Endothelial cell of umbilical vein (primary cell): ENCODE measurements at regions not wholly inside any gene's neighbourhood (a gene's known extent, or its start where the extent isn't known, plus 50 kb on each side); places are given as distances from the start of the nearest gene placed in this dataset.

Source experiments
- BruUV-seq: library from RNA; stranded (reverse); fragments of 400-500 nt; replicated peaks from 2 replicates; lab custom pipeline; 2021; lab: Mats Ljungman, UMichigan
- CTCF ChIA-PET: fragments of 300-600, 350-600 bp; sonication (Branson Sonifier 250); formaldehyde crosslinking; loops from one replicate; lab custom pipeline; 2021; ENCODE audit warnings: antibody characterized with exemption, inconsistent platforms; lab: Charles Lee
- POLR2A ChIA-PET: fragments of 300-600, 350-600 bp; sonication (Branson Sonifier 250); formaldehyde crosslinking; loops from one replicate; lab custom pipeline; 2021; ENCODE audit warnings: antibody characterized with exemption, inconsistent platforms; lab: Charles Lee
- DNase-seq: peaks from one replicate; pipeline ENCODE4 v3.0.0-alpha.2; 2011; ENCODE audit warnings: low read depth, low spot score
- FAIRE-seq: peaks from 2 replicates; lab custom pipeline; 2011; peaks lifted over from hg19 to GRCh38; lab: Jason Lieb, UNC
- H2AFZ ChIP-seq: 2 replicates; pipeline ENCODE4 v1.6.0; 2012; ENCODE audit warnings: low read depth, low read length, control low read depth, inconsistent platforms
- H3K27ac ChIP-seq: 2 replicates; pipeline ENCODE4 v1.5.1; 2011; ENCODE audit warnings: low read depth, mild to moderate bottlenecking, control low read depth, low read length, moderate library complexity; ENCODE audit not compliant: insufficient read depth
- H3K27me3 ChIP-seq, 2 experiments: 2 replicates each; pipeline versions ENCODE4 v1.6.0 to v1.6.1; 2011; ENCODE audit warnings: low read length in 2 of 2, mixed read lengths in 1 of 2; ENCODE audit not compliant: control insufficient read depth in 2 of 2, insufficient read depth in 2 of 2
- H3K36me3 ChIP-seq, 2 experiments: 2 replicates in 1 of 2; 3 replicates in 1 of 2; pipeline ENCODE4 v1.5.1; 2011; ENCODE audit warnings: low read length in 2 of 2, mild to moderate bottlenecking in 1 of 2, moderate library complexity in 1 of 2; ENCODE audit not compliant: control insufficient read depth in 2 of 2, insufficient read depth in 2 of 2; ENCODE audit errors: extremely low read depth in 1 of 2
- H3K4me1 ChIP-seq: 3 replicates; pipeline ENCODE4 v1.5.1; 2011; ENCODE audit warnings: mild to moderate bottlenecking, low read length; ENCODE audit not compliant: control insufficient read depth, insufficient read depth; ENCODE audit errors: extremely low read depth
- H3K4me2 ChIP-seq: 2 replicates; pipeline ENCODE4 v1.6.1; 2011; ENCODE audit warnings: low read length, control low read depth, mixed read lengths; ENCODE audit not compliant: insufficient read depth
- H3K4me3 ChIP-seq, 3 experiments: fragments of 200-600 bp in 1 of 3; sonication (generic), shearing (Covaris generic) in 1 of 3; replicated peaks in 1 of 3; 2 replicates each; pipeline ENCODE4 v1.5.1; 2011 to 2016; ENCODE audit warnings: control low read depth in 3 of 3, low read length in 3 of 3, mild to moderate bottlenecking in 2 of 3, inconsistent platforms in 1 of 3, low read depth in 1 of 3, moderate library complexity in 1 of 3; ENCODE audit not compliant: insufficient read depth in 1 of 3
- H3K79me2 ChIP-seq: 2 replicates; pipeline ENCODE4 v1.6.0; 2012; ENCODE audit warnings: low read length, inconsistent platforms; ENCODE audit not compliant: control insufficient read depth, insufficient read depth
- H3K9ac ChIP-seq: replicated peaks from 2 replicates; pipeline ENCODE3; 2011; ENCODE audit warnings: low read length, control low read depth; ENCODE audit not compliant: insufficient read depth; ENCODE audit errors: extremely low read depth
- H3K9me1 ChIP-seq: replicated peaks from 3 replicates; pipeline ENCODE4 v1.6.0; 2011; ENCODE audit warnings: mild to moderate bottlenecking, low read length; ENCODE audit not compliant: control insufficient read depth, insufficient read depth; ENCODE audit errors: extremely low read depth
- H3K9me3 ChIP-seq: replicated peaks from 2 replicates; pipeline ENCODE4 v1.5.1; 2012; ENCODE audit warnings: low read length, inconsistent platforms; ENCODE audit not compliant: control insufficient read depth, insufficient read depth
- H4K20me1 ChIP-seq: replicated peaks from 2 replicates; pipeline ENCODE3; 2011; ENCODE audit warnings: mild to moderate bottlenecking, low read length; ENCODE audit not compliant: control insufficient read depth, insufficient read depth; ENCODE audit errors: extremely low read depth
- EZH2 ChIP-seq: IDR thresholded peaks from 2 replicates; pipeline ENCODE4 v1.6.1; 2012; ENCODE audit warnings: borderline replicate concordance, low read depth, mild to moderate bottlenecking, moderate library complexity, low read length, inconsistent platforms; ENCODE audit not compliant: severe bottlenecking
- FOS ChIP-seq: IDR thresholded peaks from 2 replicates; pipeline ENCODE4 v1.6.1; 2011; ENCODE audit warnings: mild to moderate bottlenecking, low read length, moderate library complexity, borderline replicate concordance; ENCODE audit not compliant: insufficient read depth
- GATA2 ChIP-seq: IDR thresholded peaks from 2 replicates; pipeline ENCODE4 v1.7.0; 2011; ENCODE audit warnings: low read depth, mild to moderate bottlenecking, moderate library complexity, mixed read lengths, low read length; ENCODE audit not compliant: insufficient read length, insufficient read depth
- JUN ChIP-seq: IDR thresholded peaks from 2 replicates; pipeline ENCODE4 v1.6.1; 2011; ENCODE audit warnings: borderline replicate concordance, low read depth; ENCODE audit not compliant: insufficient read length, insufficient read depth
- MYC ChIP-seq: IDR thresholded peaks from one replicate; pipeline ENCODE4 v1.6.1; 2011; ENCODE audit warnings: mild to moderate bottlenecking, low read depth, low read length
- POLR2A ChIP-seq: IDR thresholded peaks from 2 replicates; pipeline ENCODE4 v1.6.1; 2012; ENCODE audit warnings: low read depth, mild to moderate bottlenecking, control low read depth, low read length
- POLR2AphosphoS5 ChIP-seq: IDR thresholded peaks from 2 replicates; pipeline ENCODE4 v1.6.1; 2012; ENCODE audit warnings: low read depth, mild to moderate bottlenecking, control low read depth, low read length, moderate library complexity; ENCODE audit not compliant: insufficient read depth
- dilution Hi-C: fragments of 300-500 bp; cut with MboI; formaldehyde crosslinking; loops from one replicate; pipeline ENCODE4 v1.15.0; 2019; ENCODE audit warnings: low sequenced_read_pairs; ENCODE audit not compliant: extremely low pct_ligation_motif_present
- intact Hi-C: fragments of 100-400 bp; cut with micrococcal nuclease; formaldehyde crosslinking; loops from one replicate; pipeline ENCODE4 v1.10.0; 2022
- TF ChIP-seq, protein P1 (sequence below): IDR thresholded peaks from 2 replicates; pipeline ENCODE4 v1.6.1; 2011; ENCODE audit not compliant: insufficient read depth, insufficient read length
- TF ChIP-seq, protein P2 (sequence below), 2 donors: IDR thresholded peaks; 1 replicate in 1 of 2; 2 replicates in 1 of 2; pipeline ENCODE4 v1.5.1; 2011; ENCODE audit warnings: low read length in 2 of 2, mild to moderate bottlenecking in 2 of 2, moderate library complexity in 2 of 2, control low read depth in 1 of 2, inconsistent platforms in 1 of 2, low read depth in 1 of 2; ENCODE audit not compliant: insufficient read depth in 1 of 2; ENCODE audit errors: extremely low read depth in 1 of 2

GRCh38 chr20:48568520-48568919, 259.3 kb downstream of the PREX1 start:
- intact Hi-C loops = no loop called here
- Histone ChIP-seq H3K9me3 (no peaks in the 10 kb centered on the region), H4K20me1 (no peaks in the 10 kb centered on the region), H3K36me3 (no peaks in the 10 kb centered on the region), H3K9ac (no peak overlapping the region), H3K4me3 (no peak overlapping the region), H3K9me1 (no peaks in the 10 kb centered on the region), H3K4me2 (no peak overlapping the region), H3K27me3 (no peaks in the 10 kb centered on the region), H3K27ac (no peak overlapping the region), H3K79me2 (no peaks in the 10 kb centered on the region), H3K4me1 (no peaks in the 10 kb centered on the region), H2AFZ (no peak overlapping the region)
- ChIA-PET CTCF (no interaction called here), POLR2A (no interaction called here)
- FAIRE-seq (no peak), DNase-seq (no peak)
- no TSS peak for BruUV-seq
- TF ChIP-seq FOS = no peak
- no peak for TF ChIP-seq GATA2
- TF ChIP-seq, protein P1, sequence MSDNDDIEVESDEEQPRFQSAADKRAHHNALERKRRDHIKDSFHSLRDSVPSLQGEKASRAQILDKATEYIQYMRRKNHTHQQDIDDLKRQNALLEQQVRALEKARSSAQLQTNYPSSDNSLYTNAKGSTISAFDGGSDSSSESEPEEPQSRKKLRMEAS = no peak
- TF ChIP-seq MYC = no peak
- TF ChIP-seq, protein P2, sequence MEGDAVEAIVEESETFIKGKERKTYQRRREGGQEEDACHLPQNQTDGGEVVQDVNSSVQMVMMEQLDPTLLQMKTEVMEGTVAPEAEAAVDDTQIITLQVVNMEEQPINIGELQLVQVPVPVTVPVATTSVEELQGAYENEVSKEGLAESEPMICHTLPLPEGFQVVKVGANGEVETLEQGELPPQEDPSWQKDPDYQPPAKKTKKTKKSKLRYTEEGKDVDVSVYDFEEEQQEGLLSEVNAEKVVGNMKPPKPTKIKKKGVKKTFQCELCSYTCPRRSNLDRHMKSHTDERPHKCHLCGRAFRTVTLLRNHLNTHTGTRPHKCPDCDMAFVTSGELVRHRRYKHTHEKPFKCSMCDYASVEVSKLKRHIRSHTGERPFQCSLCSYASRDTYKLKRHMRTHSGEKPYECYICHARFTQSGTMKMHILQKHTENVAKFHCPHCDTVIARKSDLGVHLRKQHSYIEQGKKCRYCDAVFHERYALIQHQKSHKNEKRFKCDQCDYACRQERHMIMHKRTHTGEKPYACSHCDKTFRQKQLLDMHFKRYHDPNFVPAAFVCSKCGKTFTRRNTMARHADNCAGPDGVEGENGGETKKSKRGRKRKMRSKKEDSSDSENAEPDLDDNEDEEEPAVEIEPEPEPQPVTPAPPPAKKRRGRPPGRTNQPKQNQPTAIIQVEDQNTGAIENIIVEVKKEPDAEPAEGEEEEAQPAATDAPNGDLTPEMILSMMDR (IDR thresholded peaks at IDR 0.05; ENCODE audit: extremely low read depth in 1 of 2, insufficient read depth in 1 of 2, low read depth in 1 of 2, low read length in 2 of 2) = no peak
- TF ChIP-seq POLR2AphosphoS5 = no peak
- no peak for TF ChIP-seq JUN
- no peak for TF ChIP-seq EZH2
- TF ChIP-seq POLR2A = no peak
- dilution Hi-C loops = no loop called here
